ENCODE measurements at regions not wholly inside any gene's neighbourhood (a gene's known extent, or its start where the extent isn't known, plus 50 kb on each side); places are given as distances from the start of the nearest gene placed in this dataset.

DNA sequence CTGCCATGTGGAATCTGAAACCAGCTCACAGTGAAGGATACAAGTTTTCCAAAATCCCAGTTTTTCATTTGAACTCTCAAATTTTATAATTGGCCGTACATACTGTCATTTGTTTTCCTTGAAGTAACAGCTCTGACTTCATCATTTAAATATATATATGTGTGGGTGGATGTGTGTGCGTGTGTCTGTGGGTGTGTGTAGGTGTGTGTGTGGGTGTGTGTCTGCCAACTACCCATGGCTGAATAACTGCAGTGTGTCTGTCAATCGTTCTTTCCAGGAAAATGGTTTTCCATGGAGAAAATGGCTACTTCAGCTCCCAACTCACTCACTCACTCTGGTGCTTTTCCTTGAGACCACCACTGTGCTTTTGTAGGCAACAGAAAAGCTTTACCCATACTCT, 169.0 kb downstream of the PLPP3 start:
- Histone ChIP-seq H3K27me3 (ENCODE audit: insufficient read depth, low read length) (no peaks in the 10 kb centered on the region), H3K9me3 (ENCODE audit: low read length) (no peaks in the 10 kb centered on the region), H3K9me2 (ENCODE audit: low read depth, low read length) (no peaks in the 10 kb centered on the region), H3K36me3 (ENCODE audit: insufficient read depth, low read length) (no peaks in the 10 kb centered on the region), H3F3A (ENCODE audit: insufficient read depth, low read length) (no peaks in the 10 kb centered on the region), H3K4me3 (ENCODE audit: low read depth, low read length, poor library complexity, severe bottlenecking) (no peak overlapping the region), H3K4me2 (ENCODE audit: low read length) (no peak overlapping the region), H3K9ac (ENCODE audit: low read length) (no peak overlapping the region), H4K20me1 (ENCODE audit: insufficient read depth, low read length) (no peaks in the 10 kb centered on the region), H2AFZ (ENCODE audit: low read length) (no peak overlapping the region), H3K79me2 (ENCODE audit: insufficient read depth, low read length) (no peaks in the 10 kb centered on the region), H3K27ac (ENCODE audit: low read depth, low read length, poor library complexity, severe bottlenecking) (no peak overlapping the region), H3K4me1 (ENCODE audit: insufficient read depth, low read length, severe bottlenecking) (no peaks in the 10 kb centered on the region)
- no peak for TF ChIP-seq EZH2 (IDR thresholded peaks at IDR 0.05; ENCODE audit: borderline replicate concordance, low read length)

- no peak overlapping the region for H3K9ac ChIP-seq (ENCODE audit: low read length)
- H2AFZ ChIP-seq (ENCODE audit: low read length), result no peak overlapping the region
- H4K20me1 ChIP-seq (ENCODE audit: insufficient read depth, low read length), result no peaks in the 10 kb centered on the region
- H3K36me3 ChIP-seq (ENCODE audit: insufficient read depth, low read length), result no peaks in the 10 kb centered on the region
- no peaks in the 10 kb centered on the region for H3F3A ChIP-seq (ENCODE audit: insufficient read depth, low read length)
- no peaks in the 10 kb centered on the region for H3K9me3 ChIP-seq (ENCODE audit: low read length)
- H3K79me2 ChIP-seq (ENCODE audit: insufficient read depth, low read length), result no peaks in the 10 kb centered on the region
- no peak for TF ChIP-seq EZH2 (IDR thresholded peaks at IDR 0.05; ENCODE audit: borderline replicate concordance, low read length)
- TF ChIP-seq, protein P1, sequence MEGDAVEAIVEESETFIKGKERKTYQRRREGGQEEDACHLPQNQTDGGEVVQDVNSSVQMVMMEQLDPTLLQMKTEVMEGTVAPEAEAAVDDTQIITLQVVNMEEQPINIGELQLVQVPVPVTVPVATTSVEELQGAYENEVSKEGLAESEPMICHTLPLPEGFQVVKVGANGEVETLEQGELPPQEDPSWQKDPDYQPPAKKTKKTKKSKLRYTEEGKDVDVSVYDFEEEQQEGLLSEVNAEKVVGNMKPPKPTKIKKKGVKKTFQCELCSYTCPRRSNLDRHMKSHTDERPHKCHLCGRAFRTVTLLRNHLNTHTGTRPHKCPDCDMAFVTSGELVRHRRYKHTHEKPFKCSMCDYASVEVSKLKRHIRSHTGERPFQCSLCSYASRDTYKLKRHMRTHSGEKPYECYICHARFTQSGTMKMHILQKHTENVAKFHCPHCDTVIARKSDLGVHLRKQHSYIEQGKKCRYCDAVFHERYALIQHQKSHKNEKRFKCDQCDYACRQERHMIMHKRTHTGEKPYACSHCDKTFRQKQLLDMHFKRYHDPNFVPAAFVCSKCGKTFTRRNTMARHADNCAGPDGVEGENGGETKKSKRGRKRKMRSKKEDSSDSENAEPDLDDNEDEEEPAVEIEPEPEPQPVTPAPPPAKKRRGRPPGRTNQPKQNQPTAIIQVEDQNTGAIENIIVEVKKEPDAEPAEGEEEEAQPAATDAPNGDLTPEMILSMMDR (IDR thresholded peaks at IDR 0.05; ENCODE audit: low read length), result peak; percentile 41
- no peak overlapping the region for H3K4me3 ChIP-seq (ENCODE audit: low read depth, low read length, poor library complexity, severe bottlenecking)
- no peaks in the 10 kb centered on the region for H3K4me1 ChIP-seq (ENCODE audit: insufficient read depth, low read length, severe bottlenecking)
- no peaks in the 10 kb centered on the region for H3K27me3 ChIP-seq (ENCODE audit: insufficient read depth, low read length)
- no peak overlapping the region for H3K27ac ChIP-seq (ENCODE audit: low read depth, low read length, poor library complexity, severe bottlenecking)
- H3K9me2 ChIP-seq (ENCODE audit: low read depth, low read length), result no peaks in the 10 kb centered on the region
- no peak overlapping the region for H3K4me2 ChIP-seq (ENCODE audit: low read length)
Measured at GRCh38 chr1:56409112-56409691, 170.2 kb downstream of the PLPP3 start.

- H3F3A ChIP-seq (ENCODE audit: insufficient read depth, low read length), result no peaks in the 10 kb centered on the region
- no peaks in the 10 kb centered on the region for H3K9me3 ChIP-seq (ENCODE audit: low read length)
- H3K9me2 ChIP-seq (ENCODE audit: low read depth, low read length), result no peaks in the 10 kb centered on the region
- H4K20me1 ChIP-seq (ENCODE audit: insufficient read depth, low read length), result no peaks in the 10 kb centered on the region
- no peaks in the 10 kb centered on the region for H3K36me3 ChIP-seq (ENCODE audit: insufficient read depth, low read length)
- no peaks in the 10 kb centered on the region for H3K4me1 ChIP-seq (ENCODE audit: insufficient read depth, low read length, severe bottlenecking)
- no peak overlapping the region for H2AFZ ChIP-seq (ENCODE audit: low read length)
- no peak overlapping the region for H3K4me3 ChIP-seq (ENCODE audit: low read depth, low read length, poor library complexity, severe bottlenecking)
- no peak for TF ChIP-seq EZH2 (IDR thresholded peaks at IDR 0.05; ENCODE audit: borderline replicate concordance, low read length)
- TF ChIP-seq, protein P1 (IDR thresholded peaks at IDR 0.05; ENCODE audit: low read length), result no peak
- no peak overlapping the region for H3K27ac ChIP-seq (ENCODE audit: low read depth, low read length, poor library complexity, severe bottlenecking)
- H3K4me2 ChIP-seq (ENCODE audit: low read length), result no peak overlapping the region
- H3K79me2 ChIP-seq (ENCODE audit: insufficient read depth, low read length), result no peaks in the 10 kb centered on the region
- H3K9ac ChIP-seq (ENCODE audit: low read length), result no peak overlapping the region
- no peaks in the 10 kb centered on the region for H3K27me3 ChIP-seq (ENCODE audit: insufficient read depth, low read length)
Measured at GRCh38 chr1:56406821-56407220, 172.5 kb downstream of the PLPP3 start.

DNA sequence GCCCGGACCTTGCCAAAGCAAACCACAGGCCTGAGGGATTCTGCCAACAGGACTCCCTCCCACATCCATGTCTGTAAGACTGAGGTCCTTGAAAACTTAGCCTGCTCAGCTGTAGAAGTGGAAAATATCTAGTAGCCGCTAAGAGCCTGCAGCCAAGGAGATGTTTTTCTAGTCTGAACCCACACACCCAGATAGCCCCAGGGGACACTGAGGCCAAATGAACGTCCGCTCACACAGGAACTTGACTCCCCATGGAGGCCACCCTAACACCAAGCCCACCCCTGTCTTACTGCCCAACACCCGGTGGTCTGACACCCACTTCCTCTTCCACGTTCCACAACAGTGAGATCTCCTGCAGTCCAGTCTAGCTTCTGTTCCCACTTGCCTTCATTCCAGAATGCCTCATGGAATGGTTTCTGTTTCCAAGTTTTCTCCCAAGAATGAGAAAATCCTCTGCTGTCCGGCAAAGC, 174.8 kb downstream of the PLPP3 start:
- no peaks in the 10 kb centered on the region for H3K4me1 ChIP-seq (ENCODE audit: insufficient read depth, low read length, severe bottlenecking)
- H3K9ac ChIP-seq (ENCODE audit: low read length), result no peak overlapping the region
- H3F3A ChIP-seq (ENCODE audit: insufficient read depth, low read length), result no peaks in the 10 kb centered on the region
- no peaks in the 10 kb centered on the region for H3K79me2 ChIP-seq (ENCODE audit: insufficient read depth, low read length)
- H4K20me1 ChIP-seq (ENCODE audit: insufficient read depth, low read length), result no peaks in the 10 kb centered on the region
- H3K36me3 ChIP-seq (ENCODE audit: insufficient read depth, low read length), result no peaks in the 10 kb centered on the region
- H3K9me2 ChIP-seq (ENCODE audit: low read depth, low read length), result no peaks in the 10 kb centered on the region
- no peak overlapping the region for H2AFZ ChIP-seq (ENCODE audit: low read length)
- H3K4me3 ChIP-seq (ENCODE audit: low read depth, low read length, poor library complexity, severe bottlenecking), result no peak overlapping the region
- H3K27me3 ChIP-seq (ENCODE audit: insufficient read depth, low read length), result no peaks in the 10 kb centered on the region
- H3K9me3 ChIP-seq (ENCODE audit: low read length), result no peaks in the 10 kb centered on the region
- no peak overlapping the region for H3K4me2 ChIP-seq (ENCODE audit: low read length)
- TF ChIP-seq, protein P1 (IDR thresholded peaks at IDR 0.05; ENCODE audit: low read length), result no peak
- no peak for TF ChIP-seq EZH2 (IDR thresholded peaks at IDR 0.05; ENCODE audit: borderline replicate concordance, low read length)
- no peak overlapping the region for H3K27ac ChIP-seq (ENCODE audit: low read depth, low read length, poor library complexity, severe bottlenecking)
